ENCODE measurements at regions not wholly inside any gene's neighbourhood (a gene's known extent, or its start where the extent isn't known, plus 50 kb on each side); places are given as distances from the start of the nearest gene placed in this dataset.
"Not testable (repeated sequence)": the region's sequence is repeated elsewhere in the genome, so short reads cannot be mapped to it uniquely, and the experiment has no call there.

- DNase-seq (ENCODE audit: low spot score), result no peak
Observed at GRCh38 chr12:17695495-17695894, 394.5 kb downstream of the RERGL start.

- no peak for DNase-seq (ENCODE audit: low spot score)
Observed at GRCh38 chr12:17691369-17691768, 398.6 kb downstream of the RERGL start.

GRCh38 chr12:17680220-17680619 lies 409.8 kb downstream of the RERGL start:
- DNase-seq (ENCODE audit: low spot score), result no peak

- no peak for DNase-seq (ENCODE audit: low spot score)
Observed at GRCh38 chr12:17666641-17667324, 423.2 kb downstream of the RERGL start.

GRCh38 chr12:17665839-17666238 lies 424.2 kb downstream of the RERGL start:
- DNase-seq (ENCODE audit: low spot score), result no peak

GRCh38 chr12:17661250-17661649 lies 428.7 kb downstream of the RERGL start:
- no peak for DNase-seq (ENCODE audit: low spot score)

GRCh38 chr12:17652436-17652835 lies 437.6 kb downstream of the RERGL start:
- DNase-seq (ENCODE audit: low spot score), result no peak

GRCh38 chr12:17642340-17642650 lies 447.7 kb downstream of the RERGL start:
- DNase-seq (ENCODE audit: low spot score), result no peak

GRCh38 chr12:17640615-17641014 lies 449.4 kb downstream of the RERGL start:
- no peak for DNase-seq (ENCODE audit: low spot score)

- DNase-seq (ENCODE audit: low spot score), result no peak
Observed at GRCh38 chr12:17618831-17619230, 471.2 kb downstream of the RERGL start.

GRCh38 chr12:17609701-17610100 lies 480.3 kb downstream of the RERGL start:
- DNase-seq (ENCODE audit: low spot score), result no peak

GRCh38 chr12:17609153-17609552 lies 480.8 kb downstream of the RERGL start:
- no peak for DNase-seq (ENCODE audit: low spot score)

GRCh38 chr12:17595111-17595510 lies 494.9 kb downstream of the RERGL start:
- no peak for DNase-seq (ENCODE audit: low spot score)

- DNase-seq (ENCODE audit: low spot score), result no peak
Observed at GRCh38 chr12:17593715-17594406, 496.1 kb downstream of the RERGL start.

GRCh38 chr12:17592472-17592871 lies 497.5 kb downstream of the RERGL start:
- DNase-seq (ENCODE audit: low spot score), result no peak

- no peak for DNase-seq (ENCODE audit: low spot score)
Observed at GRCh38 chr12:17591005-17591681, 498.9 kb downstream of the RERGL start.

GRCh38 chr12:17588968-17589367 lies 501.0 kb downstream of the RERGL start:
- no peak for DNase-seq (ENCODE audit: low spot score)

GRCh38 chr12:17579205-17580026 lies 510.6 kb downstream of the RERGL start:
- no peak for DNase-seq (ENCODE audit: low spot score)

- DNase-seq (ENCODE audit: low spot score), result no peak
Observed at GRCh38 chr12:17577405-17577804, 512.6 kb downstream of the RERGL start.

- DNase-seq (ENCODE audit: low spot score), result no peak
Observed at GRCh38 chr12:17572250-17572649, 517.7 kb downstream of the RERGL start.

- no peak for DNase-seq (ENCODE audit: low spot score)
Observed at GRCh38 chr12:17571047-17571446, 518.9 kb downstream of the RERGL start.

- not testable (repeated sequence) for DNase-seq (ENCODE audit: low spot score)
Observed at GRCh38 chr12:17564630-17565029, 525.4 kb downstream of the RERGL start.

- no peak for DNase-seq (ENCODE audit: low spot score)
Observed at GRCh38 chr12:17550011-17550410, 540.0 kb downstream of the RERGL start.
